ENCODE measurements at regions not wholly inside any gene's neighbourhood (a gene's known extent, or its start where the extent isn't known, plus 50 kb on each side); places are given as distances from the start of the nearest gene placed in this dataset.
"Not testable (repeated sequence)": the region's sequence is repeated elsewhere in the genome, so short reads cannot be mapped to it uniquely, and the experiment has no call there.

DNA sequence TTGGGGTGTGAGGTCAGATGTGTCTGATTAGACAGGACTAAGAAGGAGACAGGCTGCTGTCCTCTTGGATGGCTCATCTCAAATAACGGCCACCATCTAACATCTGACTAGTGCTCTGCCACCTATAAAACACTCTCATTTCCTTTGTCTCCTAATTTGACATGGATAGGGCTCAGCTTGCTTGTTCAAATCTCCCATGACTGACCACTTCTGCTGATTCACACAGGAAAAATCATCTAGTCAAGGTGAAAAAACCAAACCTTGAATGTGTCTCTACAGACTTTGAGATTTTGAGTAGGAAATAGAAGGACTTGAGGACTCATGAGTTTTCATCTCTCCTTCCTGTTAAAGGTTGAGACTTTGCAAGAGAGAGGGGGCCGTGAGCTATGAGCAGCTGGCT is 150.6 kb downstream of the IER5 start:
- Histone ChIP-seq H3K4me3 (ENCODE audit: low read length, poor library complexity, severe bottlenecking) (no peak overlapping the region), H3K9me3 (ENCODE audit: insufficient read depth, low read depth, low read length) (no peaks in the 10 kb centered on the region), H2AFZ (ENCODE audit: low read length) (no peak overlapping the region), H4K20me1 (ENCODE audit: insufficient read depth, low read length, poor library complexity, severe bottlenecking) (no peaks in the 10 kb centered on the region), H3K36me3 (ENCODE audit: insufficient read depth, low read length) (no peaks in the 10 kb centered on the region), H3K27me3 (ENCODE audit: insufficient read depth, low read length, poor library complexity, severe bottlenecking) (no peaks in the 10 kb centered on the region), H3K9me2 (replicated peaks; ENCODE audit: low read depth, low read length) (no peaks in the 10 kb centered on the region), H3K4me2 (ENCODE audit: low read depth, low read length, poor library complexity, severe bottlenecking) (no peak overlapping the region), H3F3A (ENCODE audit: low read depth) (no peaks in the 10 kb centered on the region), H3K9ac (ENCODE audit: low read depth, low read length, poor library complexity, severe bottlenecking) (no peak overlapping the region), H3K4me1 (ENCODE audit: insufficient read depth, low read length, poor library complexity, severe bottlenecking) (no peaks in the 10 kb centered on the region), H3K79me2 (ENCODE audit: insufficient read depth, low read length) (no peaks in the 10 kb centered on the region)
- TF ChIP-seq EZH2phosphoT487 (IDR thresholded peaks at IDR 0.05; ENCODE audit: borderline replicate concordance): no peak

DNA sequence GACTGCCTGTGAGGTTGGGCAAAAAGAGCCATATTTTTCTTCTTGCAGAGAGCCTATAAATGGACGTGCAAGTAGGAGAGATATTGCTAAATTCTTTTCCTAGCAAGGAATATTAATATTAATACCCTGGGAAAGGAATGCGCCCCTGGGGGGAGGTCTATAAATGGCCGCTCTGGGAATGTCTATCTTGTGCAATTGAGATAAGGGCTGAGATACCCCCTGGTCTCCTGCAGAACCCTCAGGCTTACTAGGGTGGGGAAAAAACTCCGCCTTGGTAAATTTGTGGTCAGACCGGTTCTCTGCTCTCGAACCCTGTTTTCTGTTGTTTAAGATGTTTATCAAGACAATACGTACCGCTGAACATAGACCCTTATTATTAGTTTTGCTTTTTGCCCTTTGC is 157.8 kb downstream of the IER5 start:
- H3K27me3 ChIP-seq (ENCODE audit: insufficient read depth, low read length, poor library complexity, severe bottlenecking); H4K20me1 ChIP-seq (ENCODE audit: insufficient read depth, low read length, poor library complexity, severe bottlenecking); H3K9ac ChIP-seq (ENCODE audit: low read depth, low read length, poor library complexity, severe bottlenecking); H3K79me2 ChIP-seq (ENCODE audit: insufficient read depth, low read length); H3K9me2 ChIP-seq (replicated peaks; ENCODE audit: low read depth, low read length); H2AFZ ChIP-seq (ENCODE audit: low read length); H3K4me2 ChIP-seq (ENCODE audit: low read depth, low read length, poor library complexity, severe bottlenecking); H3K4me3 ChIP-seq (ENCODE audit: low read length, poor library complexity, severe bottlenecking); H3K9me3 ChIP-seq (ENCODE audit: insufficient read depth, low read depth, low read length); H3F3A ChIP-seq (ENCODE audit: low read depth); H3K36me3 ChIP-seq (ENCODE audit: insufficient read depth, low read length); H3K4me1 ChIP-seq (ENCODE audit: insufficient read depth, low read length, poor library complexity, severe bottlenecking): not testable (repeated sequence)

DNA sequence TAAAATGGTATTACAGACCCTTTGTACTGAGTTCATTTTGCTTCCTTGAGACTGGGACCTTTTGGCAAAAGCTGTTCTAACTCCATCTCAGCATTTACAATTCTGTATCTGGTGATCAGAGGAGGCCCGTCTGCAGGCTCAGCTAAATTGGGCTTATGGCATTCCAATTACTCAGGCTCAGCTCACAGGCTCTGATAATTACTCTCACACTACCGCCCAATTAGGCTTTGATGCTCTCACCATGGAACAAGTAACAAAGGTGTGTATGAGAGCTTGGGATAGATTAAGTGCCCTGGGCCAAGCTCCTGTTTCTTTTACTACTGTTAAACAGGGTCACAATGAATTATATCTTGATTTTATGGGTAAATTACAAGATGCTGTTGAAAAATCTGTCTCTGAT is 159.9 kb downstream of the IER5 start:
- H3K4me3 ChIP-seq (ENCODE audit: low read length, poor library complexity, severe bottlenecking); H3K4me2 ChIP-seq (ENCODE audit: low read depth, low read length, poor library complexity, severe bottlenecking); H3K4me1 ChIP-seq (ENCODE audit: insufficient read depth, low read length, poor library complexity, severe bottlenecking); H3F3A ChIP-seq (ENCODE audit: low read depth); H3K27me3 ChIP-seq (ENCODE audit: insufficient read depth, low read length, poor library complexity, severe bottlenecking); H3K9me3 ChIP-seq (ENCODE audit: insufficient read depth, low read depth, low read length); H3K79me2 ChIP-seq (ENCODE audit: insufficient read depth, low read length); H4K20me1 ChIP-seq (ENCODE audit: insufficient read depth, low read length, poor library complexity, severe bottlenecking); H2AFZ ChIP-seq (ENCODE audit: low read length); H3K9me2 ChIP-seq (replicated peaks; ENCODE audit: low read depth, low read length); H3K36me3 ChIP-seq (ENCODE audit: insufficient read depth, low read length); H3K9ac ChIP-seq (ENCODE audit: low read depth, low read length, poor library complexity, severe bottlenecking): not testable (repeated sequence)

DNA sequence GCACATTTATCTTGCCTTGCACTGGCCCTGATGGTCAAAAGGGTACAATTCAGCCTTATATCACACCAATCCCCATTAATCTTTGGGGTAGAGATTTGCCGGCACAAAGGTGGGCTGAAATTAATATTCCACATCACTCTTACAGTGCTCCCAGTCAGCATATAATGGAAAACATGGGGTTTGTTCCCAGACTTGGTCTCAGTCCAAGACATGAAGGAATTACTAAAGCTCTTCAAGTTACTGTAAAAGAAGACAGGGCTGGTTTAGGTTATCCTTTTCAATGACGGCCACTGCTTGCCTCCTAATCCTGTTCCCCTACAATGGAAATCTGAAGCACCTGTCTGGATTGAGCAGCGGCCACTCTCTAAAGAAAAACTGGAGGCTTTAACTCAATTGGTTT is 160.7 kb downstream of the IER5 start:
- TF ChIP-seq EZH2phosphoT487 (IDR thresholded peaks at IDR 0.05; ENCODE audit: borderline replicate concordance): no peak
- TF ChIP-seq, protein P1, sequence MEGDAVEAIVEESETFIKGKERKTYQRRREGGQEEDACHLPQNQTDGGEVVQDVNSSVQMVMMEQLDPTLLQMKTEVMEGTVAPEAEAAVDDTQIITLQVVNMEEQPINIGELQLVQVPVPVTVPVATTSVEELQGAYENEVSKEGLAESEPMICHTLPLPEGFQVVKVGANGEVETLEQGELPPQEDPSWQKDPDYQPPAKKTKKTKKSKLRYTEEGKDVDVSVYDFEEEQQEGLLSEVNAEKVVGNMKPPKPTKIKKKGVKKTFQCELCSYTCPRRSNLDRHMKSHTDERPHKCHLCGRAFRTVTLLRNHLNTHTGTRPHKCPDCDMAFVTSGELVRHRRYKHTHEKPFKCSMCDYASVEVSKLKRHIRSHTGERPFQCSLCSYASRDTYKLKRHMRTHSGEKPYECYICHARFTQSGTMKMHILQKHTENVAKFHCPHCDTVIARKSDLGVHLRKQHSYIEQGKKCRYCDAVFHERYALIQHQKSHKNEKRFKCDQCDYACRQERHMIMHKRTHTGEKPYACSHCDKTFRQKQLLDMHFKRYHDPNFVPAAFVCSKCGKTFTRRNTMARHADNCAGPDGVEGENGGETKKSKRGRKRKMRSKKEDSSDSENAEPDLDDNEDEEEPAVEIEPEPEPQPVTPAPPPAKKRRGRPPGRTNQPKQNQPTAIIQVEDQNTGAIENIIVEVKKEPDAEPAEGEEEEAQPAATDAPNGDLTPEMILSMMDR (conservative IDR thresholded peaks at IDR 0.05; ENCODE audit: low read length): no peak
- H3K79me2 ChIP-seq (ENCODE audit: insufficient read depth, low read length): no peaks in the 10 kb centered on the region

DNA sequence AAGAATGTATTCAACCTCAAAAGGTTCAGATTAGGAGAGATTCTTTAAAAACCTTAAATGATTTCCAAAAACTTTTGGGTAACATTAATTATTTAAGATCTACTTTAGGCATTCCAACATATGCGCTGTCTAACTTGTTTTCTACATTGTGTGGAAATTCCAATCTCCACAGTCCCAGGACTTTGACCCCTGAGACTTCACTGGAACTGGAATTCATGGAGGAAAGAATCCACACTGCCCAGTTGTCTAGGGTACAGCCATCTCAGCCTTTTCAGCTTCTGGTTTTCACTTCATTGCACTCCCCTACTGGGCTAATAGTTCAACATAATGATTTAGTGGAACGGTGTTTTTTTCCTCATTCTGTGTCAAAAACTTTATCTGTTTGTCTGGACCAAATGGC is 161.5 kb downstream of the IER5 start:
- H3K4me3 ChIP-seq (ENCODE audit: low read length, poor library complexity, severe bottlenecking): no peak overlapping the region
- no peak overlapping the region for H2AFZ ChIP-seq (ENCODE audit: low read length)
- H3F3A ChIP-seq (ENCODE audit: low read depth): no peaks in the 10 kb centered on the region
- H3K36me3 ChIP-seq (ENCODE audit: insufficient read depth, low read length): no peaks in the 10 kb centered on the region
- peaks cover 2% of the 10 kb centered on the region; the same call in 1 of the 2 replicates for H3K9me3 ChIP-seq (ENCODE audit: insufficient read depth, low read depth, low read length)
- H3K79me2 ChIP-seq (ENCODE audit: insufficient read depth, low read length): no peaks in the 10 kb centered on the region
- no peak overlapping the region for H3K9ac ChIP-seq (ENCODE audit: low read depth, low read length, poor library complexity, severe bottlenecking)
- TF ChIP-seq, protein P1 (conservative IDR thresholded peaks at IDR 0.05; ENCODE audit: low read length): no peak
- TF ChIP-seq EZH2phosphoT487 (IDR thresholded peaks at IDR 0.05; ENCODE audit: borderline replicate concordance): no peak
- H3K4me2 ChIP-seq (ENCODE audit: low read depth, low read length, poor library complexity, severe bottlenecking): no peak overlapping the region
- H3K27me3 ChIP-seq (ENCODE audit: insufficient read depth, low read length, poor library complexity, severe bottlenecking): no peaks in the 10 kb centered on the region
- no peaks in the 10 kb centered on the region for H4K20me1 ChIP-seq (ENCODE audit: insufficient read depth, low read length, poor library complexity, severe bottlenecking)
- no peaks in the 10 kb centered on the region for H3K4me1 ChIP-seq (ENCODE audit: insufficient read depth, low read length, poor library complexity, severe bottlenecking)
- H3K9me2 ChIP-seq (replicated peaks; ENCODE audit: low read depth, low read length): no peaks in the 10 kb centered on the region

More for the DNA sequence above, 160.7 kb downstream of the IER5 start:
- Histone ChIP-seq H3F3A (ENCODE audit: low read depth) (no peaks in the 10 kb centered on the region), H3K4me2 (ENCODE audit: low read depth, low read length, poor library complexity, severe bottlenecking) (no peak overlapping the region), H3K36me3 (ENCODE audit: insufficient read depth, low read length) (no peaks in the 10 kb centered on the region), H3K4me1 (ENCODE audit: insufficient read depth, low read length, poor library complexity, severe bottlenecking) (no peaks in the 10 kb centered on the region), H3K27me3 (ENCODE audit: insufficient read depth, low read length, poor library complexity, severe bottlenecking) (no peaks in the 10 kb centered on the region), H3K9ac (ENCODE audit: low read depth, low read length, poor library complexity, severe bottlenecking) (no peak overlapping the region), H3K9me2 (replicated peaks; ENCODE audit: low read depth, low read length) (no peaks in the 10 kb centered on the region), H3K4me3 (ENCODE audit: low read length, poor library complexity, severe bottlenecking) (no peak overlapping the region), H3K9me3 (ENCODE audit: insufficient read depth, low read depth, low read length) (peaks cover 2% of the 10 kb centered on the region; the same call in 1 of the 2 replicates), H4K20me1 (ENCODE audit: insufficient read depth, low read length, poor library complexity, severe bottlenecking) (no peaks in the 10 kb centered on the region), H2AFZ (ENCODE audit: low read length) (no peak overlapping the region)

All from Loucy (cell line).